HG02852 (cell line): ENCODE measurements at regions not wholly inside any gene's neighbourhood (a gene's known extent, or its start where the extent isn't known, plus 50 kb on each side); places are given as distances from the start of the nearest gene placed in this dataset.
"Not testable (repeated sequence)": the region's sequence is repeated elsewhere in the genome, so short reads cannot be mapped to it uniquely, and the experiment has no call there.

ENCODE experiments used
- ATAC-seq: cut with Tn5 transposase; IDR thresholded peaks from one replicate; pipeline ENCODE4 v1.9.1; 2021; ENCODE audit warnings: mild to moderate bottlenecking, moderate library complexity; ENCODE audit not compliant: unreplicated experiment

GRCh38 chr1:70553567-70553956 lies 142.5 kb downstream of the CTH start:
- ATAC-seq, result no peak

- no peak for ATAC-seq
These were observed 143.3 kb downstream of the CTH start for GRCh38 chr1:70554341-70554740.

GRCh38 chr1:70556541-70556940 lies 145.5 kb downstream of the CTH start:
- ATAC-seq, result no peak

- ATAC-seq, result no peak
These were observed 156.1 kb downstream of the CTH start for GRCh38 chr1:70567167-70567566.

GRCh38 chr1:70571191-70571590 lies 160.1 kb downstream of the CTH start:
- no peak for ATAC-seq

- ATAC-seq, result no peak
These were observed 162.3 kb downstream of the CTH start for GRCh38 chr1:70573317-70573843.

GRCh38 chr1:70581661-70582060 lies 170.6 kb downstream of the CTH start:
- ATAC-seq, result no peak

GRCh38 chr1:70583522-70583921 lies 172.5 kb downstream of the CTH start:
- ATAC-seq, result no peak

- no peak for ATAC-seq
These were observed 175.0 kb downstream of the CTH start for GRCh38 chr1:70586046-70586445.

GRCh38 chr1:70587872-70588366 lies 176.9 kb downstream of the CTH start:
- ATAC-seq, result no peak

- not testable (repeated sequence) for ATAC-seq
These were observed 182.5 kb downstream of the CTH start for GRCh38 chr1:70593551-70593950.

GRCh38 chr1:70608815-70609214 lies 197.7 kb downstream of the CTH start:
- no peak for ATAC-seq

GRCh38 chr1:70610164-70610563 lies 199.1 kb downstream of the CTH start:
- ATAC-seq, result not testable (repeated sequence)

- ATAC-seq, result no peak
These were observed 205.9 kb downstream of the CTH start for GRCh38 chr1:70616946-70617345.

- ATAC-seq, result no peak
These were observed 206.7 kb downstream of the CTH start for GRCh38 chr1:70617728-70618127.

GRCh38 chr1:70627910-70628309 lies 216.8 kb downstream of the CTH start:
- no peak for ATAC-seq

GRCh38 chr1:70628973-70629372 lies 217.9 kb downstream of the CTH start:
- no peak for ATAC-seq

- no peak for ATAC-seq
These were observed 221.9 kb downstream of the CTH start for GRCh38 chr1:70633004-70633403.

GRCh38 chr1:70635868-70636267 lies 224.8 kb downstream of the CTH start:
- no peak for ATAC-seq

GRCh38 chr1:70641868-70642267 lies 230.8 kb downstream of the CTH start:
- no peak for ATAC-seq

- ATAC-seq, result no peak
These were observed 245.3 kb downstream of the CTH start for GRCh38 chr1:70656361-70656760.

GRCh38 chr1:70659891-70660290 lies 248.8 kb downstream of the CTH start:
- ATAC-seq, result no peak

- no peak for ATAC-seq
These were observed 255.5 kb downstream of the CTH start for GRCh38 chr1:70666381-70667140.
